Suppressor macrophage treated with lipopolysaccharide for 4 hours (primary cell): ENCODE measurements at regions not wholly inside any gene's neighbourhood (a gene's known extent, or its start where the extent isn't known, plus 50 kb on each side); places are given as distances from the start of the nearest gene placed in this dataset.
A peak's percentile ranks its signal among the peaks of the same experiment; 100 is the strongest.

ENCODE experiments used
- DNase-seq: peaks from one replicate; pipeline ENCODE4 v3.0.0-alpha.2; 2020

DNA sequence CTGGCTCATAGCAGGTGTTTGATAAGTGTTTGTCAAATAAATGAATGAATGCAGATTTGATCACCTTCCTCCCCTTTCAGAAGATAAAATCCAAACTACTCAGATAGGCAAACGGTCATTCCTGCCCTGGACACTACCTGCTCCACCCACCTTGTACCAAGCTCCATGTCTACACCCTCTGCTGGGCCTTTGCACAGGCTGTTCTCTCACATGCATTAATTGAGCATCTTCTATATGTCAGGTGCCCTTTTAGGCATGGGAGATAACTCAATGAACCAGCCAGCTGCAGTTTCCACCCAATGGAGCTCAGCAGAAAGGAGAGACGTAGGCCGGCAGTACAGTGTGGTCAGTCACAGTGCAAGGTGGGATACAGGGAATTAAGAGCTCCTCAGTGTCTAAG, 102.3 kb upstream of the CPEB4 start:
- no peak for DNase-seq

DNA sequence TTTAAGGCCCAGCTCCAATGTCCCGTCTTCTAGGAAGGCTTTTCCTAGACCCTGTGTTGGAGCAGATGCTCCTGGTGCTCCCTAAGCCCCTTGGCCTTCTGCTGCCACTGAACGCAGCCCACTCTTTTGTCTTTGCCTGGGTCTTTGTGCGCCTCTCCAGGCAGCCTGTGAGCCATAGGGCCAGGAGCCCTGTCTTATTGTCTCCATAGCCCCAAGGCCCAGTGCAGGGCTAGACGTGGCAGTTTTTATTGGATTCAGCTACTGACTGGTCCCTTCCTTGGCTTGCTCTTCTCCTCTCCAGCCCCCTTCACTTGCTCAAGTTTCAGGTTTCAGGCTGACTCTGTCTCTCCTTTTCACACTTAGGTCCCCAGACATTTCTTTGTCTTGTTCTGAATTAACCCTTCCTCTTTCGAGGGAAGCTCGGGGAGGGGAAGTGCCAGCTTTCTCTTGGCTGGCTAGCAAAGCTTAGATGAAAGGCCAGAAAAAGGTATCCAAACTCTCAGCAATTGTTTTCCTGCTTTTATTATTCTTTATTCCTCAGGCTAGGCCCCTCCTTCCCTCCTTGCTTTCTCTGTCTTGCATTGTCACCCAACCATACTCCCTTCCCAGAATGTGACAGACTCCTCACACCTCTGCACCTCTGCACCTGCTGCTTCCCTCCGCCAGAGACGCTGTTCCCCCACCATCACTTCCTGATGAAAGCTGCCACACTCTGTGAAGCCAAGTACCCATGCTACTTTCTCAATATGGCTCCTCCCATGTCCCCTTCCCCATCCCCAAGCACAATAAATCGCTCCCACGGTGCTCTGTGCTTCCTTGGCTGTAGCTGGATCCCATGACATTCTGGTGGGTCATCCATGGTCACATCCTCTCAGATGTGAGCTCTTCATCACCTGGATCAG, 101.6 kb upstream of the CPEB4 start:
- peak; percentile 61 for DNase-seq

DNA sequence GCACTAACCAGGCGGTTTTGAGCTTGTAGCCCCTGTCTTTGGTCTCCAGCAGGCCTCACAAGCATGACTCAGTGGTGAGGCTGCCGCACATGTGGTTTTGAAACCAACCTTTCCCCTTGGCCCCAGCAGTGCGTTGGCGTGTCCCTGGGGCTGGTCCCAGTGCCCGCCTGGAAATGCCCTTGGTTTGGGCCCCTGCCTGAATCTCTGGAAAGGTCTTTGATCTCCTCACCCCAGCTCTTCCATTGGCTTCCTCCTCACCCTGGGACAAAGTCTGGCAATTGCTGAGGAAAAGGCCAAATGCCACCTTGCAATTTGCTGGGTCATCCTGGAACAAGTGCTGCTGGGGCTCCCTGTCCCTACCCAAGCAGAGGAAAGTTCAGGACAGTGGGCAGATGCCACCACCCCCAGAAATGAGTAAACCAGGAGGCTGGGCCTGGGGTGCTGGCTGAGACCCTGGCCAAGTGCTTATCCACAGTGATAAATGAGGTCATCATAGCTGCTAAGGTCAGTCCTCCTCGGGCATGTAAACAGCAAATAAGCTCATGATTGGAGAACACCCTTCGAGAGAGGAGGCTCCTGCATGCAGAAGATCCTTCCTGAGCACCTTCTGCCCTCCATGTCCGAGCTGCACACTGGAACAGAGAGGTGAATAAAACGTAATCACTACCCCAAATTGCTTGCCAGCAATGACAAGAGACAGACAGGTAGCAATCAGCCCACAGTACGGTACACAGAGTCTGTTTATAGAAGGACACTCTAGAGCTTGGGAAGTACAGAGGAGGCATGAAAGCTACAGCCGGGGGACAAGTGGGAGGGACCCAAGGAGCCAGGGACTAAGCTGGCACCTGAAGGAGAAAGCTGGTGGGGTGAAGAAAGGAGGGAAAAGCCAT, 98.9 kb upstream of the CPEB4 start:
- peak; percentile 92 for DNase-seq

DNA sequence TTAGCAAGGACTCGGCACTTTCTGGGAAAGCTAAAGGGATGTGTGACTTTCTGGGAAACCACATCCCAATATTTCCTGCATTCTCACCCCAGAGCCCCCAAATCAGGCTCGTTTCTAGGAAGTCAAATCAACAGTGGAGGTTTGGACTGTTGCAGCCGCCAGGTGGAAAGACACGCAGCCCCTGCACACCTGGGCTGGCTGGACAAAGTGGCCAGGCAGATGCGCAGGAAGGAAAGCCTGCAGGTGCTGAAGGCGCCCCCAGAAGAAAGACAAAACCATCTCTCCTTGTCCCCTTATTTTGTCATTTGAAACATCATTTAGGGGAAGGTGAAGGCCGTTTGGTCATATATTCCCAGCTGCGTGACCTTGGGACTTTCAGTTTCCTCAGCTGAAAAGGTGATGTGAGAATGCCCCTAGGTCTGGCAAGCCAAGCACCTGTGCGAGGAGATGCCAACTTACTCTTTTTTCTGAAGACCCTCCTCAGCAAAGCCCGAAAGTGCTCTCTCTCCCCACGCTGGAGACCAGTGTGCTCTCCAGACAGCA, 97.9 kb upstream of the CPEB4 start:
- DNase-seq: no peak

DNA sequence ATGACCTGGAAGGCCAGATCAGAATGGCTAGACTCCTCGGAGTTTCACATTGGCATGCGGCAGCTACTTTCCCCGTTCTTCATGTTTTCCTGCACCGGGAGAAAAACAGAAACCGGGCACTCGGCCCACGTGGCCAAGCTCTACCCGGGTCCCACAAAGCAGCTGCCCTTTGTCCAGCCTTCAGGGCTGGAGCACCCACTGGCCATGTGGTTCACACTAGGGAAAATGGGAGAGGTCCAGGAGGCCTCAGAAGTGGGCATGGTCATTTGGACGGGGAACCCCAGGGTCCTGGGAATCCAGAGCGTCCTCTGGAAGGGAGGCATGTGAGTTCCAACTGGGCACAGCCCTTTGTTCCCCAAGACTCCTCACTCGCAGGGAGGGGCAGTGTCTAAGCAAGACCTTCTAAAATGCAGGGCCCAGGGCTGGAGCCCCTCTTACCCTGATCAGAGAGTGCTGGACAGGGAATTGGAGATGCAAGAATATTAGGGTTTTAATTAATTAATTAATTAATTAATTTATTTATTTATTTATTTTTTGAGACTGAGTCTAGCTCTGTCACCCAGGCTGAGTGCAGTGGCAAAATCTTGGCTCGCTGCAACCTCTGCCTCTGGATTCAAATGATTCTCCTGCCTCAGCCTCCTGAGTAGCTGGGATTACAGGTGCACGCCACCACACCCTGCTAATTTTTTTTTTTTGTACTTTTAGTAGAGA, 97.2 kb upstream of the CPEB4 start:
- no peak for DNase-seq

DNA sequence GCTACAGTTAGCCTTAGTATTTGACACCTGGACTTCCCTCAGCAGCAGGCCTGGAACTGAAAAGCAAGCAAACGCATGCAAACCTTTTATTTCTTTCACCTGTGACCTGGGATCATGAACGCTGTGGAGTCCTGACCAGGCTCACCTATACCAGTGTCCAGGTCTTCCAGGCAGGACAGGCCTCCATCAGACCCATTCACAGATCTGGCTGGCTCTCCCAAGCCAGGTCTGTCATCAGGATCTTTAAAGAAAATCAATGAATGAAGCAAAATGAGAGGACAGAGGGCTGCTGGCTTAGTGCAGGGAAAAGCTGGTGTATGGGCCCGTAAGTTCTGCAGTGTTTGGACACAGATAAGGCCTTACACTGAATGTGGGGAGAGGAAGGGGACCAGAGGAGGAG, 96.3 kb upstream of the CPEB4 start:
- DNase-seq: no peak

DNA sequence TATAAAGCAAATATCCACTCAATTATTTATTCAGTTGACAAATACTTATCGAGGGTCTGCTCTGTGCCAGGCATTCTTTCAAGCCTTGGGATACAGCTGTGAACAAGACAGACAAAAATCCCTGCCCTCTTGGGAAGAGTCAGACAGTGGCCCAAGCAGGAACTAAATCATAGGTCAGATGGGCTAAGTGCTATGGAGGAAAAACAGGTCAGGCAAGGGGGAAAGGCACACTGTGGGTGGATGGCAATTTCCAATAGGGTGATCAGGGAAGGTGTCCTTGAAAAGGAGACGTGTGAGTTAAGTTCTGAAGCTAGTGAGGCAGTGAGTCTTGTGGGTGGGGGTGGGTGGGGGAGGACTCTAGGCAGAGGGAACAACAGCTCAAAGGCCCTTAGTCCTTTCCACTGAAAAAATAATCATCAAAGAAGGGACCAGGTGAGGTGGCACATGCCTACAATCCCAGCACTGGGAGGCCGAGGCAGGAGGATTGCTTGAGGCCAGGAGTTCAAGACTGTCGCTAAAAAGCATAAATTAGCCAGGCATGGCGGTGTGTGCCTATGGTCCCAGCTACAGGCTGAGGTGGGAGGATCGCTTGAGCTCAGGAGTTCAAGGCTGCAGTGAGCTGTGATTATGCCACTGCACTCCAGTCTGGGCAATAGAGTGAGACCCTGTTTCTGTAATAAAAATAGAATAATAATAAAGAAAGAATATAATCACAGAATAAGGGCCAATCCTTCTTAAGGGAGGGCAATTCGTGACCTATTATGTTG, 95.2 kb upstream of the CPEB4 start:
- no peak for DNase-seq

DNA sequence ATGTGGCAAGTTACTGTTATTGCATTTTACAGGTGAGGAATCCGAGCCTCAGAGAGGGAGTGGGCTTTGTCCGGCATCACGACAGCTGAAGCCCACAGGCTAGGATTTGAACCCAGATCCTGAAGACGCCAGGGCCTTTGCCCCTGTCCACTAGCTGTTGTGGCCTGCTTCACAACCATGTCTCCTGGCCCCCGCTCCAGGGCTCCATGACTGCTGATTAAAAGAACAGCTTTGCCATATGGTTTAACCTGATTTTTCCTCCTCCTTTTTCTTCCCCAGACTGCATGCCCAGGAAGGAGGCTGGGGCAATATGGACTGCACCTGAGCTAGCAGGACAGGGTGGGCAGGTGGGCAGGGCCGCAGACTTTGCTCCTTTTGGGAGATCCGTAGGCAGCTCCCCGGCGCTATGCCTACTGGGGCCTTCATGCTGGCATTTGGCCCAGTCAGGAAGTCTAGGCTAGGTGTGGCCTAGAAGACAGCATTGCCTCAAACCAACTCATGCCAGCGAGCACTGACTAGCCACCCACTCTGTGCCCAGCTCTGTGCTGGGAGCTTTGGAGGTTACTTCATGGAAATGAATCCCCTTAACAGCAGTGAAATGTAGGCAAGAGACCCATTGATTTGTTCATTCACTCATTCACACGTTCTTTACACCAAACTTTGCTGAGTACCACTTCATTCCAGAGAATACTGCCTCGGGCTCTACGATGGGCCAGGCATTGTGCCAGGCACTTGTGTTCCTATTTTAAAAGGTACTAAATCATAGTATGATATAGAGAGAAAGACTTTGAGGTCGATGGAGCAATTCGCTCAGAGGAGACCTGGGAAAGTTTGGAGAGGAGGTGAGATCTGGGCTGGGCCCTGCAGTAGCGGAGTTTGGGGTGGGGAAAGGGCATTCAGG, 94.3 kb upstream of the CPEB4 start:
- DNase-seq: no peak

DNA sequence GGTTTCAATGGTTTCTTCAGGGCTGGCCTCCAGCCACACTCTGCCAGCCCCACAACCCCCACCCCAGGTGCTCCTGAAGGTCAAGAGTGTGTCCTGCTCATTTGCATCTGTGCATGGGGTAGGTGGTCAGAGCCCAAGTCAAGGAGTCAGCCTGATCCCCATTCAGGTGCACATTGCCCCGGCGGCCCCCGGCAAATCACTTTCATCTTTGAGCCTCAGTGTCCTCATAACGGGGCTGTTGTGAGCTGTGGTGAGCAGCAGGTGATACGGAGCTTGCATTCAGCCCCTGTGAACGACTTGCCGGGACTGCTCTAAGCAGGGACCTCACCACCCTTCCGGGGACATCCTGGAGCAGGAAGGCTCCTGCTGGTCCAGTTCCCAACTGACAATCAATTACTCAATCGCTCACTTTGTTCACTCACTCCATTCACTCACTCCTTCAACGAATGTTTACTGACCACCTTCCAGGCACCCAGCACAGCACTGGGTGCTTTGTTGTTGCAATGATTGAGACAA, 93.2 kb upstream of the CPEB4 start:
- no peak for DNase-seq

DNA sequence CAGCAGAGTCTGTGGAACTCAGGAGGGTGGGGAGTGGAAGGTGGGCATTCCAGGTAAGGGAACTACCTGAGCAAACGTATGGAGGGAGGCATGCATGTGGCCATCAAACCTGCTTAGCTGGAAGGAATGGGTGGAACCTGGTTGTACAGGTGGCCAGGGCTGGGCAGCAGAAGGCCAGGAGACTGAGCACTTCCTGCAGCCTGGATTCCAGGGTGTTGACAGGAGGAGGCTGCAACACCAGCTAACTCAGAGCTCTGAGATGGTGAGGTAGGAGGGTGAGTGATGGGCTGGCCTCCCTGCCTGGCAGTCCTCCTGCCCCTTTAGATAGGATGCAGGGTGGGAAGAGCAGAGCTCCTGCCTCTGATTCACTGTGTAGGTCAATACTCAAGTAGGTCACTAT, 92.5 kb upstream of the CPEB4 start:
- DNase-seq: no peak

DNA sequence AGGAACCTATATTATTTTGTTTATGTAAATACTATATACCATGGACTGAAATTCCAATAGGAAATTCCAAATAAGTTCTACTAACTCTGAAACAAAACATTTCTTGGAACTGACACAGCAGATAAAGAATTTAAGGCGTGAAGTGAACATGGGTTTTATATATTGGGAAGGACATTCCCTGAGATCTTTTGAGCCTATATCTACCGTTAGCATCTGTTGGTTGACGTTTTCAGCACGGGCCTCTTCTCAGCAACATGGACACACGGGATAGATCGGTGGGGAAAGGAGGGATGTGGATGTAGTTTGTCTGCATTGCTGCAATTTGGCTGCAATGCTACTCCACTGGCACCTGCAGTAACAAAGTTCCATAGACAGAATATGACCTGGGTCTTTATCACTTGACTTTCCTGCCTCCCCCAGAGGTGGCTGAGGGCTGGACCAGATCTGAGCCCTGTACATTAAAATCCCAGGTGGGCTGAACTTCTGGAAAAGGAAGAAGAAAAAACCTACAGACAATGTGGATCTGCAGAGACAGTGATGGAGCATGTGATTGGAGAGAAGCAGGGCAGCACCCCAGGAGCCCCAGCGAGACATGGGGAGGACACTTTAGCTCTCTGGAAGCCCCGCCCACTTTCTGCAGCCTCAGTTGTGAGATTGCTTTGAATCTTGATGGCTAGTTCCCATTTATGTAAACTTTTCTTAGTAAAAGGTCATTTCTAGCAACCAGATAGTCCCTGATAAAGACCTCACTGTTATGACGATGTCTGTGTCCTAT, 91.2 kb upstream of the CPEB4 start:
- DNase-seq: no peak

DNA sequence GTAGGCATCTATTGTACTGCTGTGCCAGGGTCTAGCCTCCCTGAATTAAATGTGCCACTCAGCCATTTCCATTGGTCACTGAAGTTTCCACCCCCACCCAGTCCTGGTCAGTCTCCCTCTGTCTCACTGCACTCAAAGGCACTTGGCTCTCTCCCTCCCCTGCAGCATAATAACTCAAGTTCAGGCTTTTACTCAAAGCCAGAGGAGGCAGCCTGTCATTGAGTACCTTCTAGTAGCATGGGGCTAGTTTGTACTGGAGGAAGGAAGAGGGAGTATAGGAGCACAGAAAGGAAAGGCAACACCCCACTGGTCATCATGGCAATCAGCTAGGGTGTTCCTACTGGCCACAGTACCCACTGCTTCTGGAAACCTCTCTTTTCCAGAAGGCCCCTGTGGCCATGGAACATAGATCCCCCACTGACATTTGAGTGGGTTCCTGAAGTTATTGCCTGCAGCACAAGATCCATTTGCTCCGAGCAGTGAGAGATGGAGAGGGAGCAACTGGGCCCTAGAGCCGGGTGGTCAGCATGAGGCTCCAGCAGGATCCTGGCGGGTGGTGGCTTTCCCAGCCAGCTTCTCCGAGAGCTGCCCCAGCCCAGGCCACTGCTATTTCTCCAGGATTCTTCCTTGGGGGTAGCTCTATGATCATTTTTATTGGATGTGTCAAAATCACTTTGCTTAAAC, 89.9 kb upstream of the CPEB4 start:
- DNase-seq: no peak

DNA sequence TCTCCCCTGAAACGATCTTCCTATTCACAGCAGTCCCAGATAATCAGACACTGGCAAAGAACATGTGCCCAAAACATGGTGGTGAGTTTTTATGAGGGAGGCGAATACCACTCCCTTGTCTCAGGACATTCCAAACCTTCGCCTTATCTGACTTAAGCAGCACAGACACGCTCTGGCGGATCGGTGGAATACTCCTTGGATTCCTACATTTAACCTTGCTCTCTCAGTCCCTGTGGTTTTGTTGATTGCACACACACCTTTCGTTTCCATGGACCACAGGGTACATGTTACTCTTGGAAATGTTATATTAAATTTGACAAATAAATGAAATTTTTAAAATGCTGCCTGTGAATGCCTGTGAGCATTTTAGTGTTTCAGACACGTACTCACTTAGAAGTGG, 87.8 kb upstream of the CPEB4 start:
- no peak for DNase-seq

DNA sequence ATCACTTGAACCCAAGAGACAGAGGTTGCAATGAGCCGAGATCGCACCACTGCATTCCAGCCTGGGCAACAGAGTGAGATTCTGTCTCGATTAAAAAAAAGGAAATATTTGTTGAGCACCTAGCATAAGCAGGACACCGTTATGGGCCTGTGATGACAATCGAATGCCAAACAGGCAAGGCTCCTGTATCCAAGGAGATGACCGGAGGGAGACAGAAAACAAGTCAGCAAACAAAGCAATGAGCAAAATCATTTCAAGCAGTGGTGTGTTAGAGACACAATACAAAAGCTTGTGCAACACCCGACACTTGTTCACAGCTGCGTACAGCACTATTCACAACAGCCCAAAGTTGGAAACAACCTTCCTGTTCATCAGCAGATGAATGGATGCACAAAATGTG, 87.1 kb upstream of the CPEB4 start:
- no peak for DNase-seq

DNA sequence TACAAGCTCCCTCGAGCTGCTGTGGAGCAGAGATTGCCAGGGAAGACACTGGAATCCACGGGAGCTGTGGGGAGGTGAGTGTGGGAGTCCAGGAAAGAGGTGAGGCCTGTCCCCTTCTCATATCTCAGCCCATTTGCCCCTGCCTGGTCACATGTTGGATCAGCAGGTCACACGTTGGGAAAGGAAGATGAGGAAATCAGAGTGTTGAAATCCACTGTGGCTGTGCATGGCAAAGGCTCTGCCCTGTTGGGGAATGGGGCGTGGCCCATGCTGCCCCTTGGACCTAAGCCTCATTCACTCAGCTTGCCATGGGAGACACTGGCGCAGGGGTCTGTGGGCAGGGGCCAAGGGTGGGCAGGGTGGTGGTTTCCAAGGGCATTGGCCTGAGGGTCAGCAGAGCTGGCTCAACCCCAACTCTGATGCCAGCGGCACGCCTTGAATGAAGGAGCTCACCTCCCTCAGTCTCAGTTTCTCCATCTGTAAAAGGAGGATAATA, 85.4 kb upstream of the CPEB4 start:
- peak; percentile 88 for DNase-seq

DNA sequence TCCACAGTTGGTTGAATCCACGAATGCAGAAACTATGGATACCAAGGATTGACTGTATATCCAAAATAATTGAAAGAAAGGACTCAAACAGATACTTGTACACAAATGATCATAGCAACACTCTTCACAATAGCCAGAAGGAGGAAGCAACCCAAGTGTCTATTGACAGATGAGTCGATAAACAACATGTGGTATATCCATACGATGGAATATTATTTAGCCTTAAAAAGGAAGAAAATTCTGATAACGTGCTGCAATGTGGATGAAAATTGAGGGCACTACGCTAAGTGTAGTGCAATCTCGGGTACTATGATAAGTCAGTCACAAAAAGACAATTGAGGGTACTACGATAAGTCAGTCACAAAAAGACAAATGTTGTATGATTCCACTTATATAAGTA, 83.6 kb upstream of the CPEB4 start:
- DNase-seq: no peak

DNA sequence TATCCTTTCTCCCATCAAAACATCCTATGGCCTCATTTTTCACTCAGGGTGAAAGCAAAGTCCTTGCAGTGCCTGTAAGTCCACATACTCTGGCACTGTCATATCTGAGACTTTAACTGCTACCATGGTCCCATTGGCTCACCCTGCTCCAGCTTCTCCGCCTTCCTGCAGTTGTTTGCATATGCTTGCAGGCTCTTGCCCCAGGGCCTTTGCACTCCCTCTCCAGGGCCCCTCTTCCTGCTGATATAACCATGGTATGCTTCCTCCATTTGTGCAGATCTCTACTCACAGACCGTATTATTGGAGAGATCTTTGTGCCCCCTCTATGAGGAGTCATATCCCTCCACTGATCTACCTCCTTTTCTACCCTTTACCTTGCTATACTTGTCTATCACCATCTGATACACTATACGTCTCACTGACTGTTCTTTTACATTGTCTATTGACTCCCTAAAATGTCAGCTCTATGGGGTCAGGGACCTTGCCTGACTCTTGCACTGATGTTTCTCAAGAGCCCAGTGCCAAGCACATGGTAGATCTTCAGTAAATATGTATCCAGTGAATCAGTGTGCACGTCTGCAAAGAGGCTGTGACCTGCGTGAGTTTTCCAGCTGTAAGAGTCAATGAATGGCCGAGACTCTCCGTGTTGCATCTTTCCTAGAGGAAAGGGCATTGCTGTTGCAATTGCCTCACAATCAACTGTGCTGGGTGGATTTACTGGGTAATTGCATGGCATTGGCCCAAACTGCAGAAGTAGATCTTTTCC, 81.7 kb upstream of the CPEB4 start:
- no peak for DNase-seq

DNA sequence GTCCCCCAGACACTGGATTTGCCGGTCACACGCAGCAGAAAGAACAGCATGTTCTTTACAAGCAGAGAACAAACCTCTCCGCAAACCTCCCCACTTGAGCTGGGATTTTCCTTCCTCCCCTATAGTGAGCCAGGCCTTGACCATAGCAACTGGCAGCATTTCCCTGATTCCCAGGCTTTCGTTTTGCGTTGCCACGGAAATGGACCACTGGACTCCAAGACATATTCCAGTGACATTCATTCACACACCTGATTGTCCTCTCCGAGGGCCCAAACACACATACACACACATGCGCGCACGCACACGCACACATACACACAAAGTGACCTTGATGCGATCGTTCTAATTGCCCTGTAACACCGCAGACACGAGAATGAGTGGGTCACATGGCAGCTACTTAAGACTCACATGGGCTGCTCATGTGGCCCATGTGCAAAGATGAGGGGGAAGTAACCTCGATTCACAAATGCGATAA, 80.9 kb upstream of the CPEB4 start:
- no peak for DNase-seq
